NCI-H2196 (cell line): ENCODE measurements at regions not wholly inside any gene's neighbourhood (a gene's known extent, or its start where the extent isn't known, plus 50 kb on each side); places are given as distances from the start of the nearest gene placed in this dataset.
A peak's percentile ranks its signal among the peaks of the same experiment; 100 is the strongest.
"Not testable (repeated sequence)": the region's sequence is repeated elsewhere in the genome, so short reads cannot be mapped to it uniquely, and the experiment has no call there.

ENCODE experiments used
- DNase-seq: peaks from one replicate; lab custom pipeline; 2025; ENCODE audit not compliant: unreplicated experiment; lab: John Stamatoyannopoulos, UW

DNA sequence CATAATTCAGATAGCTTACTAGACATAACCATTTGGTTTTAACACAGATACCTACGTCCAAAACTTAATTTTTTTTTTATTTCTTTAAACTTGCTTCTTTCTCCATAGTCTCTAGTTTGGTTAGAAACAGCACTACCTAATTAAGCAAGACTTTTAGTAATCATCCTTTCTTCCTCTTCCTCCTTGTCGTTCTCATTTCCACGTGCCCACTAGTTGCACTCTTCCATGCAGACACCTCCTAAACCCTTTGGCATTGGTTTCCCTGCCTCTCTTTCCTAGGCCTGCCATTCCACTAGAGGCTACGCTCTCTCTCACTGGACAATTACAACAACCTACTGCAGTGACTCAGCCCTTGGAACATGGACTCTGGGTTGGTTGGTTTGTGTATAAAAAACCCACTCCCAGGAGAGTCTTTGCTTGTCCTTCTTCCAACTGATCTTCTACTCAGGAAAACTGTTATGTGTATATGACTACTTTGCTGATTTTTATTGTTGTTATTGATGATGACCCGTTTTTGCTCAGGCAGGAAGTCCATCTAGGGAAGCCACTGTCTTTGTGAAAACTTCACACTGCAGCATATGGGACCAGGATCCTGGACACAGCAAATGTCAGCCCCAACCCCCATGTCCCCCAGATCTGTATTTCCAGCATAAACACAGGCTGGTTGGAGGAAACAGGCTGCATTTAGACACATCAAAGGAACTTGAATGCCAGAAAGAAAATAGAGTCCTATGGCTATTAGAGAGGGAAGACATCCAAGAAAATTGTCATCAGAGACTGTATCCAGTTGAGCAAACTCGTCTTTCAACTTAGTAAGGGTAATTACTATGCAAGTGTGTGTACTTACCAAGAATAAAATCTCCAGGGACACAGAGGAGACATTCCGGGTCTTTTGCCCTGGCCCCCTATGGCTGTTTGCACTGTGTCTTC is 503.2 kb downstream of the GADD45G start:
- DNase-seq, result no peak

DNA sequence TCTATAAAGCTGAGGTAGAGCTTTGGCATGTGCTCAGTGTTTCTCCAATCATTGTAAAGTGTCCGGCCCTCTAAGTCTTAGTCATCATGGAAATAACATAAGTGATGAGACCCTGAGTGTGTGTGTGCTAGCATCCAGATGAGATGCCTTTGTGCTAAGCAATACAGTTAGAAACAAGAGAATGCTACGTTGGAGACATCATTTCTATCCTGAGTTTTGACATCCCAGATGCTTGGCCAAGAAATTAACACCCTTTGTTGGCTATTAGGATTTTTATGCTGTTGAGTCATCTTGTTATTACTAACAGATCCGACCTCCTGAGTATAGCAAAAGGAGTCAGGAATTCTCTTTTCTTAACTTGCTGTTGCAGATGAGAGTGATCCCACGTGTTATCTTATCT is 508.0 kb downstream of the GADD45G start:
- no peak for DNase-seq

DNA sequence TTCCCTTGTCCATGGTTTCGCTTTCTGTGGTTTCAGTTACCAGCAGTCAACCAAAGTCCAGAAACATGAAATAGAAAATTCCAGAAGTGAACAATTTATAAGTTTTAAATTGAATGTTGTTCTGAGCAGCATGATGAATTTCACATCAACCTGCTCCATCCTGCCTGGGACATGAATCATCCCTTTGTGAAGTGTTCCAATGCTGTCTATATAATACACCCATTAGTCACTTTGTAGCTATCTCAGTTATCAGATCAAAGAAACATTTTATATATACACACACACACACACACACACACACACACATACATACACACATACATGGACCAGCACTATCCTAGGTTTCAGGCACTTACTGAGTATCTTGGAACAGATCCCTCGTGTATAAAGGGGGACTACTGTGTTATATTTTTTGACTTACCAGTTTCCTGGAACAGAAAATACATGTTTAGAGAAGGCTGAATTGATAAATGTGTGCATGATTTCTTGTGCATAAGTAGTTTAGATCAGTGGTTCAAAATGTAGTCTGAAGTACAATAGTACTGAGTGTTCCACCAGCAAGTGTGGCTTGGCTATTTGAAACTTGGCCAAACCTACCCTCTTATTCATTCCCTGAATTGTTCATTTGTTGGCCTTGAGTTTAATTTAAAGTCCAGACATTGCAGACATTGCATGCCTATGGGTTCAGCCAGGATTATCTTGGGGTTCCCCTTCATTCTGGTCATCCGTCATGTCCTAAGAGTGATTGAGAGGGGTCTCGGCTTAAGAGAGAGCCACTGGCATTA is 510.0 kb downstream of the GADD45G start:
- no peak for DNase-seq

DNA sequence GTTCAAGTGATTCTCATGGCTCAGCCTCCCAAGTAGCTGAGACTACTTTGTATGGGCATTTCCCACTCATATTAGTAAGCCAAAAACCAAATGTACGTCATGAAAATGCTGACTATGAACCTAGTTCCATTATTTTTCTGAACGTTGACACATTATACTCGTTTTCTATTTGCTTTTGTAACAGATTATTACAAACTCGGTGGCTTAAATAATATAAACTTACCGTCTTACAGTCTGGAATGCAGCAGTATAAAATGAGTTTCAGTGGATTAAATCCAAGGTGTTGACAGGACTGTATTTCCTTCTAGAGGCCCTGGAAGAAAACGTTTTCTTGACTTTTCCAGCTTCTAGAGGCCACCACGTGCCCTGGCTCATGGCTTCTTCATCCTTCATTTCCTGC is 517.0 kb downstream of the GADD45G start:
- DNase-seq, result no peak

DNA sequence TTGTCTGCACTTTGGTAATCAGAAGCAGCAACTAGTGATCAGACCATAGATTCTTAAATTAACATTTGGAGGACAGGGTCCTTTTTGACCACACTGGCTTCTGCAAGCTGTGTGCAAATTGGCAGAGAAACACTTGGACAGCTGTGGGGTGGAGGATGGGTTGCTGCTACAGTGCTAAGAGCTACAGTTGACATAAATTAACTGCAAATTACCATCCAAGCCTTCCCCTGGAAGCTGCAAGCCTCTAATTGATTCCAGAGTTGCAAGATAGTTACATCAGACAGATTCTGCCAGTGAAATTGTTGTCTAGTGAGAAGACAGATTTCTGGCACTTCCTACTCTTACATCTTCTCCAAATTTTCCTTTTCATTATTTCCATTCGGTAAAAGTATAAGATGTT is 517.7 kb downstream of the DIRAS2 start:
- no peak for DNase-seq

DNA sequence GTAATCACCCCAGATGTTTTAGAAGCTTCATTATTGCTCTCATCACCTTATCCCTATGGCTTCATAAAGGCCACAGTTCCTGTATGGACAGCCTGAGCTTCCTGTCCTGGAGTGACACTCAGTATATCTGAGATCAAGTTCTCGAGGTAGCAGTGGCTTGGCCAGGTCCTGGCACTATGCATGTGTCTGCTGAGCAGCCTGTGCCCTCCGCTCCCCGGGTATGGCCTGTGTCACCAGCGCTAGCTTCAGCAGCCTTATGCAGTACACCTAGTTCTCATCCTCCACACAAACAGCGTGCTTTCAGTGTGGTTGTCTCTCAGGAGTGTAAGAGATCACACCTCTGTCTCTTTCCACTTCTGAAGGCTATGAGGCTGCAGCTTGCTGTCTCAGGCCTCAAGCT is 514.7 kb downstream of the DIRAS2 start:
- no peak for DNase-seq

DNA sequence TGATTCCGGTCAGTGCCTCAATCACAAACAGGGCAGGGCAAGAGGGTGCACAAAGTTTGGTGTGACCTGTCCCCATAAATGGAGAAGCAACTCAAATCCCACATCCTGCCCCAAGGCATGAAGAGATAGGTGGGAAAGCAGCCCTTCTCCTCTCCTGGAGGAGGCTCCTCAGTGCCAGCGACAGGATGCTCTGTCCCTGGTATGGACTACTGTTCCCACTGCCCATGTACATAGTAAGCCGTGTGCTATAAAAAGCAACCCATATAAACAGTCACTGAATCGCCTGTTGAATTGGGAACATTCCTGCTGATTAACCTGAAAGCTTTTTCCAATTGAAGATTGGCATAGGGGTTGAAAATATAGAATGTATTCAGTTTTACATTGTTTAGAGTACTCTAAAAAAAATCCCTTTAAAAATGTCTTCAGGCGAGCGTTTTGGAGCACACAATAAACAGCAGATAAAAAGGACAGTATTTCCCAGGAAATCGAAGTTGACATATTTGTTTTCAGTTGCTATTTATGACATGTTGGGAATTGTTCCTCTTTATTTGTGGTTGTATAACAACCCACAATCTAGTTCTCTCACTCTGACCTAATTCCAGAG is 513.9 kb downstream of the DIRAS2 start:
- no peak for DNase-seq

DNA sequence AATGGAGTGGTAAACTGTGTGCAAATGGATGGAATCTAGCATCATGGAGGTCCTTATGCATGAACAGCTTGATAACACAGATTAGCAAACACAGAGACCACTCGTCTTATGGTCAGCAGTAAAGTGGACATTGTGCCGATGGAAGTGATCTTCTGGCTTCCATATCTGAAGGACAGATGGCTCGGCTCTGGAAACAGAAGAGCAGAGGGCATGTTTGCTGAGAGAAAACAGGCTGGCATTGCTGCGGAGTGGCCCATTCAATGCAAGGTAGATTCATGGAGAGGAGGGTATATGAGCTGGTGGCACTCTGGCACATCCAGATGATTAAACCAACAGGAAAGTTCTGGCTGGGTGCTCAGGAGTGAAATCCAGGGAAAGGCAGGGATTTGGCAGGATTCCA is 513.2 kb downstream of the DIRAS2 start:
- no peak for DNase-seq

DNA sequence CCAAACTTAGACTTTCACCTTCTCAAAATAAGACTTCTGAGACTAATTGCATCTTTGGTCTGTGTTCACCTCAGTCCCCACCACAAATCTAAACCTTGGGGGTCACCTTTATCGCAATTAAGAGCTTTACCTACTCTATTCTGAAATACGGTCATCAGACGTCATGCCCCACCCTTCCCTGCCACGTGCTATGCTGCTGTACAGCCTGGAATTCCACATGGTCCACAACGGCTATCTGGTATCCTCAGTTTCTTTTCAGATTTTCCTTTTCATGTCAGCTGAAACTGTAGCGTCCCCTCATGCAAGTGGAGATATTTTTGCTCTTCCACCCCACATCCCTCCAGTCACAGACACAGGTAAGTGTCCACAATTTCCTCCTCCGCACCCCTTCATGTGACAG is 511.1 kb downstream of the DIRAS2 start:
- DNase-seq, result no peak

DNA sequence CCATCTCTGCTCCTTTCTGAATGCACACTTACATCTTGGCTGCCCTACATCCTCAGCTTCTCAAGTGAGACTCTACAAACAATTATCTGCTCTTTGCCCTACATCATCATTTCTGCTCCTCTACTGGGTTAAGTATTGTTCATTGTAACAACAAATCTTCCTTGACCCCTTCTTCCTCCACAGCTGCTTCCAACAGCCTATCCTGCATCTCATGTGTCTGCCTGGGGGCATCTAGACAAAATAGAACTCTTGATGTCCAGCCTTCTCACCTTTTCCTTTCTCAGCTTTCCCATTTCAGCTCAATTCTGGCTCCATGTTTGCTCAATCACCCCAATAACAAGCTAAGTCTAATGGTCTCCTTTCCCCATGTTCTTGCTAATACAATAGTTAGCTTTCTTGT is 509.8 kb downstream of the DIRAS2 start:
- no peak for DNase-seq

DNA sequence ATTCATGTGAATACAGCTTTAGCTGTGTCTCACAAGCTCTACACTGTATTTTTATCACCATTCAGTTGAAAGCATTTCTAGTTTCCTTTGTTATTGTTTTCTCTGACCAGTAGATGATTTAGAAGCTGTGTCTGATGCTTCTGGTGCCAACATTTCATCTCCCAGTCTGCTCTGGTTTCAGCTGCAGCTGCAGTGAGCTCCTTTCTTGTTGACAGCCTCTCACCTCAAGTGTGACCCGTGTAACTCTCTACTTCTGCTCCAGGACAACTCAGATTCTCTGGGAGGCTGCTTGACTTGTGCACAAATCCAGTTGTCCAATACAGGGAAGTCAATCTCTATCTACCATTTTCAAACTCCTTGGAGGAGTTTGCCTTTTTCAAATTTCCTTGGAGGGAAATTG is 504.8 kb downstream of the DIRAS2 start:
- DNase-seq, result peak; percentile 14

DNA sequence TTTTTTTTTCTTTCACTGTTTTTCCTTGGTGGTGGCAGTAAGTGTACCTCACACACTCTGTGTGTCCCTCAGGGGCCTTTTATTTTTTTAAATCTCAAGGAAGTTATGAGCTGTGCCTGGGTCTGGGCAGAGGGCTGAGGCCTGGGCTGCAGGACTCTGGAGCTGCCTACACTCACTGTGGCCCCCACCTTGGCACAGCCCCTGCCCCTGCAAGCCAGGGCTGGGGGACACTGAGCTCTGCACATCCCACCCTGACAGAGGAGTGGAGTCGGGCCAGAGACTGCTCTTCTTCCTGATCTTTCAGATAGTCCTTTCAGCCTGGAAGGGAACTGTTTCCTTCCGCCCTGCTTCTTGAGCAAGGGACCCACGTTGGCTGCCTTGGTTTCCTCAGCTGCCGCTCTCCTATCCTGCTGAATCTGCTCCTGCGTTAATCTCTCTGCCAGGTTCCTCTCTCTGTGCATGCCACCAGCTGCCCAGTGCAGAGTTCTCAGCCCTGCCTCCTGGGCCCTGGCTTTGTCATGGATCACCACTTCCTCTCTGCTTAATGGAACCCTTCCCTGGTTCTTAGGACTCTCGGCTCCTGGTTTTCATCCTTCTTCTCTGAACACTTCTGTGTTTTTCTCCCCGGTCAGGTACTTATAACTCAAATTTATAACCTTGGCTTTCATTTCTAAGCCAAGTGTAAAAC is 502.3 kb downstream of the DIRAS2 start:
- no peak for DNase-seq

DNA sequence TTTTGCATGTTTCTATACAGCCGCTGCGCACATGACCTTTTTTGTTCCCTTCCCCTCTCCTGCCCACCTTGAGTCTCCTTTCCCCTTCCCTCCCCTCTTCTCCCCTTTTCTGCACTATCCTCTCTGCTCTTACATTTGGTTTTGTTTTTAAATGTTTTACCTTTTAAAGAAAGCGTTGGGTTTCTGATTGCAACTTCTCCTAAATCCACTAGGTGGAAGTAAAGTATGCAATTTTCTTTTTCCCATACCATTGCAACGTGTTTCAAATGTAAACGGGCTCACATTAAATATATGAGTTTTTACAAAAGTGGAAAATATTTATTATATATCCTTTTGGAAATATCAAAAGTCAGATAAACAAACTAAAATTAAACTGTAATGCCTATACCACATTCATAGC is 500.9 kb downstream of the DIRAS2 start:
- DNase-seq, result peak; percentile 51

DNA sequence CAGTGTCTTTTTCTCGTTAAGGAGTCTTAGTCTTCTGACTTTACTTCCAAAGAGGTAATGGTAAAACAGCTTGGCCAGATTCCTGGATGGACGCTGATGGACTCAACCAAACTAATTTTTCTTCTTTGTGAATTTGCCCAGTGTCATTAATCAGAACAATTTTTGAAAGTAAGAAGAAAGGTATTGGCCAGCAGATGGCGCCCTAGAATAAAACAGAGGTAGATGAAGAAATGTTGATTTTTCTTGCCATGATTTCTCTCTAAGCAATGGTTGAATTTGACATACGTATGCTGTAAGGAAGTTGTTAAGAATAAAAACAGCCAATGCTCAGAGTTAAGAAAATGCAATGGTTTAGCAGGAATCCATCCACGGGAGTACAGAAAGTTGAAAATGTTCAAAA is 500.0 kb downstream of the DIRAS2 start:
- DNase-seq, result peak; percentile 64

DNA sequence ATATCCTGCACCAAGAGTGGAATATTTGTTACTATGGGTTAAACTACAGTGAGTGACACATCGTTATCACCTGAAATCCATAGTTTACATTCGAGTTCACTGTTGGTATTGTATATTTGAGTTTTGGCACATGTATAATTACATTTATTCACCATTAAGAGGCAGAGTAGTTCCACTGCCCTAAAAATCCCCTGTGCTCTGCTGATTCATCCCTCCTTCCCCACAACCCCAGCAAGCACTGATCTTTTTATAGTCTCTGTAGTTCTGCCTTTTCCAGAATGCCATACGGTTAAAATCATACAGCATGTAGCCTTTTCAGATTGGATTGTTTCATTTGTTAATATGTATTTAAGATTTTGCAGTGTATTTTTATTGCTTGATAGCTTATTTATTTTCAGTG is 495.2 kb downstream of the DIRAS2 start:
- no peak for DNase-seq

DNA sequence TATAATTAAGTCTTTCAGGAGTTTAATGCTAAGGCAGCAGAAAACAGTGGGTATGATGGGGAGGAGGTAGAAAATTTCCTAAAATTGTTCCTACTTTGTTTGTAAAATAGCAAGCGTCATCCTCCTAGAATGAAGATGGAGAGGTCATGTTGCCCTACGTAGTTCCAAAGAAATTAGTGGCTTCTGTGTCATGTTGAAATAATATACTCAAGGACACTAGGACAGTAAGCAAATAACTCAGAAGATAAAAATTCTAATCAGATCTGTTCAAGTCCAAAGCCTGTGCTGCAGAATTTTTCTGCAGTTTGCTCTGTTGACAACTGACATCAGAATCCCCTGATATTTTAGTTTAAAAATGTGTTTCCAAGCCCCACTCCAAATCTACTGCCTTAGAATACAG is 486.3 kb downstream of the DIRAS2 start:
- DNase-seq, result no peak

DNA sequence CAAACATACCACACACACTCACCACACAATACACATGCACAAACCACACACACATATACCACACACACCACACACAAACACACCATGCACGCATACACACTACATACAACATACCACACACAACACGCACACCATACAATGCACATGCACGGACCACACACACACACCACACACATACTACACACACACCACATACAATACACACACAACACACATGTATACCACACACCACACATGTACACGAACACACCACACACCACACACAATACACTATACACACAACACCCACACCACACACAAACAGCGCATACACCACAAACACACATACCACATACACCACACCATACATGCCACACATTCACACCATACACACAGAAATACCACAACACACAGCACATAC is 480.3 kb downstream of the DIRAS2 start:
- no peak for DNase-seq

DNA sequence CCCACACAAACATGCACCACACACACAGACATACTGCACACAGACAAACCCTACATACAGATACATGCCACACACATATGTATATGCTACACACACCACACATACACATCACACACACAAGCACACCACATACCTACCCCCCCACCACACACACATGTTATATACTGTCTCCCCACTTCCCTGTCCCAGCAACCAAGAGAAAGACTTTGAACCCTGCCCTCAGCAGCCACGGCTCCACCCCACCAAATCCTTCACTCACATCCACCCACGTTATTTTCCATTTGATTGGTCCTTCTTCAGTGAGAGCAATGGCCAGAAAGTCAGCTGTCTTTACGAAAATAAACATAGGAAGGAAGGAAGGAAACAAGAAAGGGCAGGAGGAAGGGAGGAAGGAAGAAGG is 479.8 kb downstream of the DIRAS2 start:
- DNase-seq, result no peak

DNA sequence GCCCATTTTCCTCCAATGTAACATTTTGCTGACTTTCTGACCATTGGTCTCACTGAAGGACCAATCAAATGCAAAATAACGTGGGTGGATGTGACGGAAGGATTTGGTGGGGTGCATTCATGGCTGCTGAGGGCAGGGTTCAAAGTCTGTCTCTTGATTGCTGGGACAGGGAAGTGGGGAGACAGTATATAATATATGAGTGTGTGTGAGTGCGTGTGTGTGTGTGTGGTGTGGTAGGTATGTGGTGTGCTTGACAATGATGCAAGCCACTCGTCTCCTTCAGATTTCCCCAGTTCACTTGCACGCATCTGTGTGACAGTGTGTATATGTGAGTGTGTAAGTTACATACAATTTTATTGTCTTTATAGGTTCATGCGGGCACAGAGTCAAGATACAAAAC is 477.3 kb downstream of the DIRAS2 start:
- DNase-seq, result no peak

DNA sequence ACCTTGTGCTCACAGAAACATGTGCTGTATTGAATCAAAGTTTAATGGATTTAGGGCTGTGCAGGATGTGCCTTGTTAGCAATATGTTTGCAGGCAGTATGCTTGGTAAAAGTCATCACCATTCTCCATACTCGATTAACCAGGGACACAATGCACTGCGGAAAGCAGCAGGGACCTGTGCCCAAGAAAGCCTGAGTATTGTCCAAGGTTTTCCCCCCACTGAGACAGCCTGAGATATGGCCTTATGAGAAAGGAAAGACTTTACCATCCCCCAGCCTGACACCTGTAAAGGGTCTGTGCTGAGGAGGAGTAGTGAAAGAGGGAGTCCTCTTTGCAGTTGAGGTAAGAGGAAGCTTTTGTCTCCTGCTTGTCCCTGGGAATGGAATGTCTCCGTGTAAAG is 476.2 kb downstream of the DIRAS2 start:
- DNase-seq, result not testable (repeated sequence)

DNA sequence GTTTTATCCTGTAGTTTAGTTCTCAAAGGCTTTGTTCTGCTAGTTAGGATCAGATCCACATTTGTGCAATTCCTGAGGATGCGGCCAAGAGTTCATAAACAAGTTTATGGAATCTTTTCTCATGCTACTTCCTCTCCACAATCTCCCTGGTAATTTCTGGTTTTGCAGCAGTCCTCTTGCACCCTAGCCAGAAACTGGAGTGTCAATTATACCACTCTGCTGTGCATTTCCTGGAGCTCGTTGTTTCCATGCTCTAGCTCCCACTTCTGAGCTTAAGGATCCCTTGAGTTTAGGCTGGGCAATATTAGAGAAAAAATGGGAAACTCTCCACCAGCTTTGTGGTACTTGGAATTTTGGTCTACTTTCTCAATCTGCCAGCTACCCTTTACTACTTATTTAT is 474.7 kb downstream of the DIRAS2 start:
- DNase-seq, result no peak
